H1 (cell line): ENCODE measurements at regions not wholly inside any gene's neighbourhood (a gene's known extent, or its start where the extent isn't known, plus 50 kb on each side); places are given as distances from the start of the nearest gene placed in this dataset.

Experiments
- CTCF ChIA-PET: fragments of 300-600 bp; sonication (Branson Sonifier 250); formaldehyde crosslinking; loops from one replicate; lab custom pipeline; 2021; ENCODE audit not compliant: partially characterized antibody; lab: Charles Lee
- POLR2A ChIA-PET: fragments of 300-600 bp; sonication (Branson Sonifier 250); formaldehyde crosslinking; loops from one replicate; lab custom pipeline; 2021; ENCODE audit warnings: inconsistent platforms; ENCODE audit not compliant: partially characterized antibody; lab: Charles Lee
- DNase-seq, 2 experiments: peaks; one replicate each; pipeline versions ENCODE4 v3.0.0 to v3.0.0-alpha.2; 2010 to 2022; ENCODE audit warnings: low spot score in 2 of 2, low read depth in 1 of 2, mixed read lengths in 1 of 2
- FAIRE-seq: peaks from 2 replicates; lab custom pipeline; 2011; peaks lifted over from hg19 to GRCh38; lab: Jason Lieb, UNC
- H2AFZ ChIP-seq: 2 replicates; pipeline ENCODE4 v1.8.1; 2012; ENCODE audit warnings: low read length, inconsistent platforms
- H2AK5ac ChIP-seq: 2 replicates; pipeline ENCODE4 v1.6.1; 2013; ENCODE audit warnings: low read depth, low read length
- H2BK120ac ChIP-seq: replicated peaks from 2 replicates; pipeline ENCODE3; 2013; ENCODE audit warnings: low read depth, low read length, inconsistent platforms
- H2BK12ac ChIP-seq: 2 replicates; pipeline ENCODE4 v1.6.1; 2013; ENCODE audit warnings: low read depth, low read length
- H2BK15ac ChIP-seq: 2 replicates; pipeline ENCODE4 v1.6.1; 2013; ENCODE audit warnings: low read length
- H2BK20ac ChIP-seq: 2 replicates; pipeline ENCODE4 v1.6.1; 2013; ENCODE audit warnings: low read length
- H2BK5ac ChIP-seq: 2 replicates; pipeline ENCODE4 v1.6.1; 2013; ENCODE audit warnings: low read depth, low read length
- H3K14ac ChIP-seq: 2 replicates; pipeline ENCODE4 v1.6.1; 2013; ENCODE audit warnings: inconsistent platforms; ENCODE audit not compliant: insufficient read length
- H3K18ac ChIP-seq: 2 replicates; pipeline ENCODE4 v1.6.1; 2013; ENCODE audit warnings: low read length; ENCODE audit errors: extremely low read depth
- H3K23ac ChIP-seq: 2 replicates; pipeline ENCODE4 v1.6.1; 2013; ENCODE audit warnings: inconsistent platforms; ENCODE audit not compliant: insufficient read length
- H3K23me2 ChIP-seq: 2 replicates; pipeline ENCODE4 v1.6.1; 2013; ENCODE audit warnings: low read depth, low read length
- H3K27ac ChIP-seq: 2 replicates; pipeline ENCODE4 v1.6.1; 2011; ENCODE audit warnings: low read depth, low read length, inconsistent platforms
- H3K27me3 ChIP-seq, 4 experiments: replicated peaks in 1 of 4; 1 replicate in 1 of 4; 2 replicates in 3 of 4; pipeline versions ENCODE4 v1.6.1 to v1.8.1; 2011 to 2013; ENCODE audit warnings: low read length in 3 of 4, mild to moderate bottlenecking in 3 of 4, inconsistent platforms in 2 of 4, mixed read lengths in 2 of 4, moderate library complexity in 1 of 4; ENCODE audit not compliant: control insufficient read depth in 3 of 4, insufficient read depth in 3 of 4; ENCODE audit errors: extremely low read depth in 1 of 4
- H3K36me3 ChIP-seq, 4 experiments: 2 replicates each; pipeline versions ENCODE4 v1.6.1 to v1.8.1; 2011 to 2013; ENCODE audit warnings: mild to moderate bottlenecking in 4 of 4, low read length in 3 of 4, moderate library complexity in 2 of 4, control low read depth in 1 of 4, inconsistent platforms in 1 of 4; ENCODE audit not compliant: insufficient read depth in 4 of 4, control insufficient read depth in 2 of 4
- H3K4ac ChIP-seq: replicated peaks from 2 replicates; pipeline ENCODE3; 2013; ENCODE audit warnings: low read length, low read depth, mixed read lengths, inconsistent platforms; ENCODE audit not compliant: insufficient read length
- H3K4me1 ChIP-seq, 4 experiments: replicated peaks in 1 of 4; 1 replicate in 1 of 4; 2 replicates in 3 of 4; pipeline versions ENCODE4 v1.6.1 to v1.8.1; 2011 to 2013; ENCODE audit warnings: low read length in 3 of 4, inconsistent platforms in 2 of 4, mixed read lengths in 1 of 4; ENCODE audit not compliant: insufficient read depth in 4 of 4, control insufficient read depth in 3 of 4
- H3K4me2 ChIP-seq, 2 experiments: 2 replicates each; pipeline versions ENCODE4 v1.6.1 to v1.8.1; 2011 to 2013; ENCODE audit warnings: low read depth in 2 of 2, low read length in 2 of 2, control low read depth in 1 of 2, inconsistent platforms in 1 of 2, mild to moderate bottlenecking in 1 of 2; ENCODE audit not compliant: insufficient read depth in 1 of 2
- H3K4me3 ChIP-seq, 4 experiments: fragments of 200-600, 300-600 bp in 1 of 4; sonication (generic), shearing (Covaris generic), sonication (Bioruptor Twin) in 1 of 4; 2 replicates each; pipeline versions ENCODE4 v1.5.1 to v1.8.1; 2011 to 2016; ENCODE audit warnings: low read length in 4 of 4, low read depth in 3 of 4, control low read depth in 2 of 4, inconsistent platforms in 2 of 4, mild to moderate bottlenecking in 2 of 4, mixed read lengths in 1 of 4, moderate library complexity in 1 of 4; ENCODE audit not compliant: insufficient read depth in 2 of 4; ENCODE audit errors: extremely low read depth in 1 of 4
- H3K56ac ChIP-seq: replicated peaks from 2 replicates; pipeline ENCODE3; 2013; ENCODE audit warnings: low read depth, mild to moderate bottlenecking, mixed read lengths, low read length, inconsistent platforms; ENCODE audit not compliant: insufficient read length
- H3K79me1 ChIP-seq: 2 replicates; pipeline ENCODE4 v1.6.1; 2013; ENCODE audit warnings: low read depth, low read length, control low read depth
- H3K79me2 ChIP-seq, 2 experiments: 2 replicates each; pipeline versions ENCODE4 v1.6.1 to v1.8.1; 2012 to 2013; ENCODE audit warnings: low read length in 2 of 2, mild to moderate bottlenecking in 2 of 2, inconsistent platforms in 1 of 2; ENCODE audit not compliant: insufficient read depth in 2 of 2, control insufficient read depth in 1 of 2
- H3K9ac ChIP-seq, 4 experiments: replicated peaks in 1 of 4; 1 replicate in 1 of 4; 2 replicates in 3 of 4; pipeline versions ENCODE4 v1.6.1 to v1.8.1; 2011 to 2013; ENCODE audit warnings: low read depth in 3 of 4, low read length in 3 of 4, control low read depth in 2 of 4, mild to moderate bottlenecking in 2 of 4, moderate library complexity in 2 of 4, inconsistent platforms in 1 of 4; ENCODE audit errors: extremely low read depth in 1 of 4
- H3K9me3 ChIP-seq, 2 experiments: 2 replicates each; pipeline versions ENCODE4 v1.6.1 to v1.8.1; 2012 to 2013; ENCODE audit warnings: mild to moderate bottlenecking in 2 of 2, moderate library complexity in 2 of 2, control low read depth in 1 of 2, inconsistent platforms in 1 of 2, low read depth in 1 of 2, low read length in 1 of 2, mixed read lengths in 1 of 2; ENCODE audit not compliant: insufficient read depth in 2 of 2
- H4K20me1 ChIP-seq, 2 experiments: replicated peaks in 1 of 2; 2 replicates each; pipeline versions ENCODE3 to v1.8.1; 2011 to 2013; ENCODE audit warnings: inconsistent platforms in 2 of 2, low read length in 2 of 2, mild to moderate bottlenecking in 1 of 2; ENCODE audit not compliant: insufficient read depth in 2 of 2, control insufficient read depth in 1 of 2
- H4K5ac ChIP-seq: 2 replicates; pipeline ENCODE4 v1.6.1; 2013; ENCODE audit warnings: low read length, low read depth, mixed read lengths, inconsistent platforms; ENCODE audit not compliant: insufficient read length
- H4K8ac ChIP-seq: 2 replicates; pipeline ENCODE4 v1.8.0; 2013; ENCODE audit warnings: mild to moderate bottlenecking, moderate library complexity, low read length, inconsistent platforms; ENCODE audit not compliant: insufficient read depth; ENCODE audit errors: extremely low read depth
- H4K91ac ChIP-seq: replicated peaks from 2 replicates; pipeline ENCODE3; 2013; ENCODE audit warnings: low read length, mixed read lengths, inconsistent platforms; ENCODE audit not compliant: insufficient read length
- CBX8 ChIP-seq: fragments of 300-800, 300-1000 bp; sonication (generic); IDR thresholded peaks from 2 replicates; pipeline ENCODE4 v1.7.1; 2016; ENCODE audit warnings: low read depth, low read length, borderline replicate concordance
- CHD2 ChIP-seq: IDR thresholded peaks from 2 replicates; pipeline ENCODE4 v1.6.1; 2012; ENCODE audit warnings: low read length, improper control_type of control experiment
- POLR2A ChIP-seq, 2 experiments: IDR thresholded peaks; 1 replicate in 1 of 2; 2 replicates in 1 of 2; pipeline ENCODE4 v1.6.1; 2011; ENCODE audit warnings: low read depth in 2 of 2, low read length in 2 of 2, mild to moderate bottlenecking in 2 of 2; ENCODE audit errors: control extremely low read depth in 1 of 2
- TAF1 ChIP-seq: IDR thresholded peaks from 2 replicates; pipeline ENCODE4 v1.6.1; 2011; ENCODE audit warnings: mild to moderate bottlenecking, low read depth, low read length
- WGBS, 2 experiments: shearing (Covaris generic) in 1 of 2; methylation state at CpG; one replicate each; pipeline versions ENCODE4 v1.1.6 to v1.1.7; 2013 to 2015; ENCODE audit warnings: low lambda C conversion rate in 2 of 2, mixed read lengths in 2 of 2, inconsistent platforms in 1 of 2, low coverage in 1 of 2, missing lambda C conversion rate in 1 of 2; ENCODE audit not compliant: insufficient replicate concordance in 2 of 2, insufficient coverage in 1 of 2, insufficient read length in 1 of 2; ENCODE audit errors: extremely low coverage in 1 of 2, missing lambda C conversion rate in 1 of 2; 5-methylcytosine and 5-hydroxymethylcytosine counted together
- TF ChIP-seq, protein P1 (sequence below): IDR thresholded peaks from 2 replicates; pipeline ENCODE4 v1.6.1; 2012; ENCODE audit warnings: low read length, inconsistent platforms

DNA sequence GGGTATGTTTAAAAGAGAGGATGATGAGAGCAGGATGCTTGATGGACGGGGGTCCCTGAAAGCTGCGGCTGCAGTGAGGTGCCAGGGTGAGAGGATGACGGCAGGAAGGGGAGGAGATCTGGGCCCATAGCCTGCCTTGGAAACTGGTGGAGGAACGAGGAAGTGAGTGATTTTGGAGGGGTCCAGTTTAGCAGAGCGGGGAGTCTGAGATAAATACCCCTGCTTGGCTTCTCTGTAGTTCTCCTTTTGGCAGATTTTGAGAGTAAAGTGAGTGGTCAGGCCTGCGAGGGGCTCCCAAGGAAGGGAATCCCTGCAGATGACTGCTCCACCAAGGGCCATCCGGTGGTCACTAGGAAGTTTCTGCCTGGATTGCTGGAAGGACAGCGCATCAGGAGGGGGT is 98.5 kb upstream of the PTCH1 start:
- POLR2A ChIA-PET = no interaction called here

More for the DNA sequence above, 98.5 kb upstream of the PTCH1 start:
- FAIRE-seq (no peak), DNase-seq (no peak)
- Histone ChIP-seq H2BK12ac (no peak overlapping the region), H2BK15ac (no peak overlapping the region), H3K27ac (no peak overlapping the region), H3K79me1 (no peaks in the 10 kb centered on the region; the same call in 1 of the 2 replicates), H2BK120ac (no peak overlapping the region), H3K18ac (no peak overlapping the region), H2BK20ac (no peak overlapping the region), H3K56ac (no peak overlapping the region), H3K14ac (no peak overlapping the region), H3K36me3 (no peaks in the 10 kb centered on the region), H3K4me2 (no peak overlapping the region), H4K20me1 (no peaks in the 10 kb centered on the region), H4K8ac (peak overlapping the region; percentile 12; the same call in 1 of the 2 replicates), H2AK5ac (no peak overlapping the region), H3K23me2 (0 out of 2 replicates have a peak, but pooled peaks cover 3% of the 10 kb centered on the region), H3K9ac (no peak overlapping the region), H3K4me1 (no peaks in the 10 kb centered on the region), H4K91ac (no peak overlapping the region), H3K27me3 (no peaks in the 10 kb centered on the region), H3K9me3 (no peaks in the 10 kb centered on the region), H4K5ac (no peak overlapping the region), H3K23ac (no peak overlapping the region), H3K4ac (no peak overlapping the region), H2AFZ (no peak overlapping the region), H3K79me2 (no peaks in the 10 kb centered on the region), H3K4me3 (no peak overlapping the region), H2BK5ac (no peak overlapping the region)
- CTCF ChIA-PET = no interaction called here
- 83% methylated on average over 7 of the region's 8 CpGs; no CpG with 5 or more reads in 1 of the 2 experiments for WGBS, 2 experiments
- TF ChIP-seq CHD2 = no peak
- TF ChIP-seq, protein P1, sequence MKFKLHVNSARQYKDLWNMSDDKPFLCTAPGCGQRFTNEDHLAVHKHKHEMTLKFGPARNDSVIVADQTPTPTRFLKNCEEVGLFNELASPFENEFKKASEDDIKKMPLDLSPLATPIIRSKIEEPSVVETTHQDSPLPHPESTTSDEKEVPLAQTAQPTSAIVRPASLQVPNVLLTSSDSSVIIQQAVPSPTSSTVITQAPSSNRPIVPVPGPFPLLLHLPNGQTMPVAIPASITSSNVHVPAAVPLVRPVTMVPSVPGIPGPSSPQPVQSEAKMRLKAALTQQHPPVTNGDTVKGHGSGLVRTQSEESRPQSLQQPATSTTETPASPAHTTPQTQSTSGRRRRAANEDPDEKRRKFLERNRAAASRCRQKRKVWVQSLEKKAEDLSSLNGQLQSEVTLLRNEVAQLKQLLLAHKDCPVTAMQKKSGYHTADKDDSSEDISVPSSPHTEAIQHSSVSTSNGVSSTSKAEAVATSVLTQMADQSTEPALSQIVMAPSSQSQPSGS = no peak
- TF ChIP-seq TAF1 = no peak
- no peak for TF ChIP-seq POLR2A (IDR thresholded peaks at IDR 0.05; ENCODE audit: control extremely low read depth in 1 of 2, low read depth in 2 of 2, low read length in 2 of 2)
- TF ChIP-seq CBX8 = no peak
